NK-92 (cell line): ENCODE measurements at regions not wholly inside any gene's neighbourhood (a gene's known extent, or its start where the extent isn't known, plus 50 kb on each side); places are given as distances from the start of the nearest gene placed in this dataset.

Experiments
- DNase-seq: peaks from one replicate; lab custom pipeline; 2025; ENCODE audit not compliant: unreplicated experiment; lab: John Stamatoyannopoulos, UW

DNA sequence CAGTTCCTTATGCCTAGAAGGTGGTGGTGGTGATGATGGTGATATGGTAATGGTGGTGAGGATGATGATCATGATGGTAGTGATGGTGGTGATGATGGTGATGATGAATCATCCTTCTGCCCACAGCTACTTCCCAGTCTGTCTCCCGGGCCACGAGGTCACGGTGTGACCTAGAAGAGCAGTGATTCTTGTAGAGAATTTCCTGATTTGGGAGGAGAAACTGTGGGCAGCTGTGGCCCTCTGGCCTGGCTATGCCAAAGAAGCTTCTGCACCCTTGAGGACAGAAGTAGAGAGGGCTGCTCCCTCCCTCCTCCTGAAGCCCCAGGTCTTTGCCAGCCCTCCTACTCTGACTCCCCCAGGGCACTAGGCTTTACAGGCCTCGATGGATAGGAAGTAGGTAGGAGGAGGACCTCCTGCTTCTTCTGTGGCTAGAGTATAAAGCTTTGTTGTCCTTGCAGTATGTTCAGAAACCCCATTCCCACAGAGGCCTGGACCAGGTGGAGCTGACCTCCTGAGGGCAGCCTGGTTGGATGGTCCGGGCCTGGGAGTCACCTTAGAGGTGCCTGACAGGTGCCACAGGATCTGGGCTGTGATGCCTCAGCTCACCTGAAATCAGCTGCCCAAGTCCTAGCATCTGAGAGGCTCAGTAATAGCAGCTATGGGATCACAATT, 57.9 kb upstream of the EPAS1 start:
- DNase-seq: no peak

DNA sequence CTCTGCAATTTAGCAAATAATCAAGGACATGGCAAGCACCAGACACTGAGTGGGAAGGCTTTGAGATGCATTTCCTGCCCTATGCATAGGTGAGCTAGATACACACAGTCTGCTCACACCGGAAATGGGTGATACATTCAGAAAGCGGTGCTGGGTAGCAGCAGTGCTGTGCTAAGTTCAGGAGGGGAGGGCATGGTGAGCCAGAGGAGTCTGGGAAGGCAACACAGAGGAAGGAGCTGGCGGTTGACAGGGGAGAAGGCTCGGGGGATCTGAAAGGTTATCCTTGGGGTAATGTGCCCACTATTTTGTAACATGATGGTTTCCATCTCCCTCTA, 57.4 kb upstream of the EPAS1 start:
- peak; percentile 5 for DNase-seq

- no peak for DNase-seq
These were observed 55.9 kb upstream of the EPAS1 start for GRCh38 chr2:46241344-46241743.

DNA sequence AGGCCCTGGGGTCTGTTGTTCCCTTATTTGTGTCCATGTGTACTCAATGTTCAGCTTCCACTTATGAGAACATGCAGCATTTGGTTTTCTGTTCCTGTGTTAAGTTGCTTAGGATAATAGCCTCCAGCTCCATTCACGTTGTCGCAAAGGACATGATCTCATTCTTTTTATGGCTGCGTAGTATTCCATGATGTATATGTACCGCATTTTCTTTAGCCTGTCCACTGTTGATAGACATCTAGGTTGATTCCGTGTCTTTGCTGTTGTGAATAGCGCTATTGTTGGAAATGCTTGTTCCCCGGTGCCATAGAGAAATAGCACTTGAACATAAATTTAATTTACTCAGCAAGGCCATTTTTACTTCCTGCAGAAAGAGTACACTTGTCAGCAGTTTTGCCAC, 51.3 kb upstream of the EPAS1 start:
- no peak for DNase-seq

DNA sequence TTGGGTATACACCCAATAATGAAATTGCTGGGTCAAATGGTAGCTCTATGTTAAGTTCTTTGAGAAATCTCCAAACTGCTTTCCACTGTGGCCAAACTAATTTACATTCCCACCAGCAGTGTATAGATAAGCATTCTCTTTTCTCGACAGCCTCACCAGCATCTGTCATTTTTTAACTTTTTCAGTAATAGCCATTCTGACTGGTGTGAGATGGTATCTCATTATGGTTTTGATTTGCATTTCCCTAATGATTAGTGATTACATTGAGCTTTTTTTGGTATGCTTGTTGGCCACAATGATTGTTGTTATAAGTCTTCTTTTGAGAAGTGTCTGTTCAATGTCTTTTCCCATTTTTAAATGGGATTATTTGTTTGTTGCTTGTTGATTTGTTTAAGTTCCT, 50.4 kb upstream of the EPAS1 start:
- DNase-seq: no peak
